ENCODE measurements at regions not wholly inside any gene's neighbourhood (a gene's known extent, or its start where the extent isn't known, plus 50 kb on each side); places are given as distances from the start of the nearest gene placed in this dataset.

DNA sequence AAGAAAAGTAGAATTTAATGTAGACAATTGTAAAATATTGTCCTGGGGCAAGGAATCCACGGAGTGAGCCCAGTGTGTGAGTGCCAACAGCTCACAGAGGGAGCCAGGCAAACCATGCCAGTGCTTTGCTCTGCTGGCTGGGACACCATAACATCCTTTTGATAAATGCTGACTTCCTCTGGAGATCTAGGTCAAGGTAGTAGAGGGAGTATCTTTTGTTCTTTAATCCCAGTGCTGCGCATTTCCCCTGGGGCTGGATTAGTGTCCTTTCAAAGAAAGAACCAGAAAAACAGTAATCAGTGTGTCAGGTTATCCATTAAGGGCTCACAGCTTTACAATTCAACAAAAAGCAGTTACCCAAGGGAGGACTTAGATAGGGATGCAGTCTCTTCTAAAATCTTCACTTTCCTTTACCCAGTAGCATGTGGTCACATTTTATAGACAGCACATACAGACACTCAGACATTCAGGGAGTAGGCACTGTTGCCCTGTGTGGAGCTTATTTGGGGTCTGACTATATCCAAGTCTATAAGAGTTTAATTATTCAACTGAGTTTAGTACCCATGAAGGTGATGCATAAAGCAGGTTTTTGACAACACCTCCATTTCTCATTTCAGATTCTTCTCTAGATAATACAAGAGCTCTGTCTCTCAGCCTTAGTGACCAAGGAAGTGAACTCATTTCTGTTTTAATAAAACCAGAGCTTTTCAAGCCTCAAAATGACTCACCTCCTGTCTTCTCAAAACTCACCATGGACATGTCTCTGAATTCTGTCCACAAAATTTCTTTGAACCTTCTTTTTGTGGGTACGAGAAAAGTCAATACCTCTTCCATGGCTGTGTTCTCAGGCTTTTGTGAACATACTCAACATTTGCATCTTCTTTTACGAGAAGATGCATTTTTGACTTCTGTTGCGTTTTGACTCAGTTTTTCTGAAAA, 215.3 kb downstream of the BRINP2 start:
- TF ChIP-seq POLR2A (IDR thresholded peaks at IDR 0.05) = no peak
- Histone ChIP-seq H3K4me1 (no peaks in the 10 kb centered on the region), H3K27ac (no peak overlapping the region), H3K9me3 (no peaks in the 10 kb centered on the region), H3K27me3 (no peaks in the 10 kb centered on the region), H3K4me3 (no peak overlapping the region), H3K36me3 (no peaks in the 10 kb centered on the region)
- intact Hi-C loops (cut with DNase I) = no loop called here
- no peak for DNase-seq
- WGBS, 2 donors = 69 to 72% methylated on average over 5 of the region's 5 CpGs

DNA sequence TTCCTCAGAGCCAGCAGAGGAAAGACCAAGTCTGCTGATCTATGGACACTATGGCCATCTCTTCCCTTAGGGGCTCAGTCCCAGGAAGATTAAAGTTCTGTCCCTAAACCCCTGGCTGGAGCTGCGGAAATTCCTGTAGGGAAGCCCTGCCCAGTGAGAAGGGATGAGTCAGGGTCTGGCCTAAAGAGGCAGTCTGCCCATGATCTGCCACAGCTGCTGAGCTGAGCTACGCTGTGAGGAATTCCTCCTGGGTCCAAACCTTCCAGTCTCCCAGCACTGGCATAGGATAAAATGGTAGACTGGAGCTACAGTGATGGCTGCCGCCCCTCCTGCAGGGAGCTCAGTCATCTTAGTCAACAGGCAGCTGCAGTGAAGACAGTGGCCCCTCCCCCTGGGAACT, 213.7 kb downstream of the BRINP2 start:
- Histone ChIP-seq H3K27ac (no peak overlapping the region), H3K4me1 (no peaks in the 10 kb centered on the region), H3K27me3 (no peaks in the 10 kb centered on the region), H3K36me3 (no peaks in the 10 kb centered on the region), H3K4me3 (no peak overlapping the region), H3K9me3 (no peaks in the 10 kb centered on the region)
- 65 to 81% methylated on average over 3 of the region's 3 CpGs for WGBS, 2 donors
- intact Hi-C loops (cut with DNase I) = no loop called here
- TF ChIP-seq POLR2A (IDR thresholded peaks at IDR 0.05) (no peak), EP300 (IDR thresholded peaks at IDR 0.05) (no peak), POLR2AphosphoS5 (IDR thresholded peaks at IDR 0.05) (no peak)
- TF ChIP-seq, protein P1, sequence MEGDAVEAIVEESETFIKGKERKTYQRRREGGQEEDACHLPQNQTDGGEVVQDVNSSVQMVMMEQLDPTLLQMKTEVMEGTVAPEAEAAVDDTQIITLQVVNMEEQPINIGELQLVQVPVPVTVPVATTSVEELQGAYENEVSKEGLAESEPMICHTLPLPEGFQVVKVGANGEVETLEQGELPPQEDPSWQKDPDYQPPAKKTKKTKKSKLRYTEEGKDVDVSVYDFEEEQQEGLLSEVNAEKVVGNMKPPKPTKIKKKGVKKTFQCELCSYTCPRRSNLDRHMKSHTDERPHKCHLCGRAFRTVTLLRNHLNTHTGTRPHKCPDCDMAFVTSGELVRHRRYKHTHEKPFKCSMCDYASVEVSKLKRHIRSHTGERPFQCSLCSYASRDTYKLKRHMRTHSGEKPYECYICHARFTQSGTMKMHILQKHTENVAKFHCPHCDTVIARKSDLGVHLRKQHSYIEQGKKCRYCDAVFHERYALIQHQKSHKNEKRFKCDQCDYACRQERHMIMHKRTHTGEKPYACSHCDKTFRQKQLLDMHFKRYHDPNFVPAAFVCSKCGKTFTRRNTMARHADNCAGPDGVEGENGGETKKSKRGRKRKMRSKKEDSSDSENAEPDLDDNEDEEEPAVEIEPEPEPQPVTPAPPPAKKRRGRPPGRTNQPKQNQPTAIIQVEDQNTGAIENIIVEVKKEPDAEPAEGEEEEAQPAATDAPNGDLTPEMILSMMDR (IDR thresholded peaks at IDR 0.05) = no peak
- no peak for DNase-seq

DNA sequence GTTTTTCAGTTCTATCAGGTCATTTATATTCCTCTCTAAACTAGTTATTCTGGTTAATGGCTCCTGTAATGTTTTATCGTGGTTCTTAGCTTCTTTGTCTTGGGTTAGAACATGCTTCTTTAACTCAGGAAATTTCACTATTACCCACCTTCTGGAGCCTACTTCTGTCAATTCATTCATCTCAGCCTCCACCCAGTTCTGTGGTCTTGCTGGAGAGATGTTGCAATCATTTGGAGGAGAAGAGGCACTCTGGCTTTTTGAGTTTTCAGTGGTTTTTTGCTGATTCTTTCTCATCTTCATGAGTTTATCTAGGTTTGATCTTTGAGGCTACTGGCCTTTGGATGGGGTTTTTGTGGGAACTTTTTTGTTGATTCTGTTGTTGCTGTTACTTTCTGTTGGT, 213.0 kb downstream of the BRINP2 start:
- Histone ChIP-seq H3K4me1 (no peaks in the 10 kb centered on the region), H3K27ac (no peak overlapping the region), H3K27me3 (no peaks in the 10 kb centered on the region), H3K36me3 (no peaks in the 10 kb centered on the region), H3K9me3 (no peaks in the 10 kb centered on the region), H3K4me3 (no peak overlapping the region)
- DNase-seq = no peak
- intact Hi-C loops (cut with DNase I) = no loop called here
- no peak for TF ChIP-seq POLR2A (IDR thresholded peaks at IDR 0.05)
- TF ChIP-seq EP300 (IDR thresholded peaks at IDR 0.05) = no peak
- TF ChIP-seq, protein P1 (IDR thresholded peaks at IDR 0.05) = no peak
- TF ChIP-seq POLR2AphosphoS5 (IDR thresholded peaks at IDR 0.05) = no peak
- 88 to 93% methylated on average over 1 of the region's 1 CpG for WGBS, 2 donors

DNA sequence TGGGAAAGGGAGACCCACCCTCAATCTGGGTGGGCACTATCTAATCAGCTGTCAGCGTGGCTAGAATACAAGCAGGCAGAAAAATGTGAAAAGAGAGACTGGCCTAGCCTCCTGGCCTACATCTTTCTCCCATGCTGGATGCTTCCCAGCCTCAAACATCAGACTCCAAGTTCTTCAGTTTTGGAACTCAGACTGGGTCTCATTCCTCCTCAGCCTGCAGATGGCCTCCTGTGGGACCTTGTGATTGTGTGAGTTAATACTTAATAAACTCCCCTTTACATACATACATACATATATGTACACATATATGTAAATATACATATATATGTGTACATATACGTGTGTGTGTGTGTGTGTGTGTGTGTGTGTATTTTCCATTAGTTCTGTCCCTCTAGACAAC, 207.1 kb downstream of the BRINP2 start:
- H3K4me1 ChIP-seq = no peaks in the 10 kb centered on the region
- no peak for DNase-seq
- no peaks in the 10 kb centered on the region for H3K36me3 ChIP-seq
- H3K27me3 ChIP-seq = no peaks in the 10 kb centered on the region
- intact Hi-C loops (cut with DNase I) = no loop called here
- no peak overlapping the region for H3K4me3 ChIP-seq
- H3K9me3 ChIP-seq = no peaks in the 10 kb centered on the region
- 70 to 75% methylated on average over 2 of the region's 2 CpGs for WGBS, 2 donors
- no peak overlapping the region for H3K27ac ChIP-seq
- TF ChIP-seq POLR2A (IDR thresholded peaks at IDR 0.05) (no peak), POLR2AphosphoS5 (IDR thresholded peaks at IDR 0.05) (no peak), EP300 (IDR thresholded peaks at IDR 0.05) (no peak)
- TF ChIP-seq, protein P1 (IDR thresholded peaks at IDR 0.05) = no peak

DNA sequence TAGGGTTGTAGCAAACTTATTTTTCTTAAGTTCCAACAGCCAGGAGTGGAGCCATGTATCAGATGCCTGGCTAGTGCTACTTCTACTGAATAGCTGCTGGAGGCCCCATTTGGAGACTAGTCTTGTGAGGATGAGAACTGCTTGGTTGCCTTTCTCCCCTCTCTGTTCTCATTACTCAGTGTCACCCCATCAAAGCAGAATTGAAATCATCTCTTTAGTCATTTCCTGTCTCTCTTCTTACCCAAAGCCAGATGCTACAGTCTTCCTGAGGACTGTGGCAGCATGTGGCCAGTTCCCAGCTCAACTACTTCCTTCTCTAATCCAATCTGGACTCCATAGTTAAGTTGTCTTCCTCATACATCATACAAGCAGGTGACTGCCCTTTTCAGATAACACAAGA, 197.5 kb downstream of the BRINP2 start:
- TF ChIP-seq, protein P1 (IDR thresholded peaks at IDR 0.05) = no peak
- TF ChIP-seq POLR2AphosphoS5 (IDR thresholded peaks at IDR 0.05) (no peak), EP300 (IDR thresholded peaks at IDR 0.05) (no peak), POLR2A (IDR thresholded peaks at IDR 0.05) (no peak)
- Histone ChIP-seq H3K4me3 (no peak overlapping the region), H3K36me3 (no peaks in the 10 kb centered on the region), H3K27me3 (no peaks in the 10 kb centered on the region), H3K9me3 (no peaks in the 10 kb centered on the region), H3K27ac (no peak overlapping the region), H3K4me1 (no peaks in the 10 kb centered on the region)
- DNase-seq = no peak
- intact Hi-C loops (cut with DNase I) = no loop called here
